HT-29 (cell line): ENCODE measurements at regions not wholly inside any gene's neighbourhood (a gene's known extent, or its start where the extent isn't known, plus 50 kb on each side); places are given as distances from the start of the nearest gene placed in this dataset.
"Not testable (repeated sequence)": the region's sequence is repeated elsewhere in the genome, so short reads cannot be mapped to it uniquely, and the experiment has no call there.

Experiments
- DNase-seq: peaks from one replicate; pipeline ENCODE4 v3.0.0-alpha.2; 2015; ENCODE audit warnings: low spot score

DNA sequence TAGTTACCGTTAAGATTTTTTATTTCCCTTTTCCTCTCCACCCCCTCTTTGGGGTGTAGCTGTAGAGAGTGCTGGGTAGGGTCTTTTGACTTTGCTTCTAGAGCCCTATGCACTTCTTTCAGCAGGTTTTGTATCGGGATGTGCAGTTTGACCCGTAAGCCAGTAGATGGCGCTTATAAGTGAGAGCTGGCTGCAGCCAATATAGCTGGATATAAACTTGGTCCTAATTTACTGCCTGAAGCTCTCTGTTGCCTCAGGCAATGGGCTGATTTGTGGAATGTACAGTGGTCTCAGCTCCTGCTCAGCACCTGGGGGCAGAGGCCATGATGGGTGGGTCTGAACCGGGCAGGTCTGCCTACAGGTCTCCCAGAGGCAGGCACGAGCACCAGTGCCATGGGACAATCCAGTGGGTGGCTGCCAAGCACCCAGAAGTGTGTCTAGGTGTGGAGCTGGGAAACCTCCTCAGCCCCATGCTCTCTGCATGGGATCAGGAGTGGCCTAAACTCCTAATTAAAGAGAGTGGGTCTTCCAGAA, 146.5 kb downstream of the SPANXN1 start:
- DNase-seq, result no peak

DNA sequence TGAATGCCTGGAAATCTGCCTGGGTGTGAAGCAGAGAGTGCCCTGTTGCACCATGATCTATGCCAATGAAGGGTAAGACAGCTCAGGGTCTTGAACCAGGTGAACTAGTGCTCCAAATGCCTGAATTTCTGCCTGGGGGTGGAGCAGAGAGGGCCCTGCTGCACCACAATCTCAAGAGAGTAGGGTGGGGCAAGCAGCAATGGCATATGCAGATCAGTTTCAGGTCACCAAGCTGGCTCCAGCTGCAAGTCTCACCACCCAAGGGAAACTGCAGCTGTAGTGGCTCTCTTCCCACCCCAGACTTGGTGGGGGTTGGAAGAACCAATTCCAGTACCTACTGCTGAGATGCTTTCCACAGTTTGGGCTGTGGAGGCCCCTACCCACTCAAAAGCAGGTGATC, 147.0 kb downstream of the SPANXN1 start:
- no peak for DNase-seq

DNA sequence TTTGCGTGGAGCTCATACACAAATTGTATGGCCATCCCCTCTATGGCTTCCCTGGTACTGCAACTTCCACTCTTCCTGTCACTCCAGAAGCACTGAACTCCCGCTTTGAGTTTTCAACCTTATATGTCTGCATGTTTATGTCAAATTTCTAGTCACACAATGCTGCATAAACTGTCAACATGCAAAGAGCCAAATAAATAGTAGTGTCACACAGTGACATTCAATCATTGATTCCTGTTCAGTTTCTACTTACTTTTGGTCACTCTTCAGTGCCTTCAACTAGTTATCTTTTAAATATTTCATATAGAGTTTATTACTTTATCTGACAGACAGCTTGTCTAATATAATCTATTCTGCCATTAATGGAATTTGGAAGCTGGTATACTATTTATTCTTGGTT, 149.3 kb downstream of the SPANXN1 start:
- DNase-seq, result no peak

DNA sequence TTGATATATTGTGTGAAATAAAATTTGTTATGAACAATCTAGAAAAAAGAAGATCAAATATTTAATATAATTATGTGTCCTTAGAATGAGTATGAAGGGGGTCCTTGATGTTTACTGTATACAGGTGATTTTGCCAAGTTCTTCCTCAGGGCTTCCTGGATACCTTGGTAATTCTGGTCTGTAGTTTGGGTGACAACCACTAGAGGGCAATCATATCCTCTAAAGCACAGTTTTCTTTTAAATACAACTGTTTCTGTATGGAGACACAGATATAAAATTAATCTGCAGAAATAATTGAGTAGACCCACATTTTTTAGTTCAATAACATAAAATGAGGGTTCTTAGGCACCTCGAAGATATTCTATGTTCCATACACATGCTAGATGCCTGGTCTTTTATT, 157.7 kb downstream of the SPANXN1 start:
- peak; percentile 71 for DNase-seq

DNA sequence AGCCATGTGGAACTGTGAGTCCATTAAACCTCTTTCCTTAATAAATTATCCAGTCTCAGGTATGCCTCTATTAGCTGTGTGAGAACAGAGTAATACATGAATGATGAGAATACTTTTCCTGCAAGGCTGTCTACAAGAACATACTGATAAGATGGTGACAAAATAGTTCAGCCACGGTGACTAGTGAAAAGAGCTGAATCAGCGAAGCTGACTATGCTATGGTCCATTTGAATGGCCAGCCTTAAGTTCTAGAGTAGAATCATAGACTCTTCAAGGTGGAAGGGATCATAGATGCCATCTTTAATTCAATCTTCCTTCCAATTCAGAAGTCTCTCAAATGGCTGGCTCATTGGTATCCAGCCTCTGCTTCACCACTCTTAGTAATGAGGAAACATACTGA, 163.3 kb downstream of the SPANXN1 start:
- DNase-seq, result no peak

DNA sequence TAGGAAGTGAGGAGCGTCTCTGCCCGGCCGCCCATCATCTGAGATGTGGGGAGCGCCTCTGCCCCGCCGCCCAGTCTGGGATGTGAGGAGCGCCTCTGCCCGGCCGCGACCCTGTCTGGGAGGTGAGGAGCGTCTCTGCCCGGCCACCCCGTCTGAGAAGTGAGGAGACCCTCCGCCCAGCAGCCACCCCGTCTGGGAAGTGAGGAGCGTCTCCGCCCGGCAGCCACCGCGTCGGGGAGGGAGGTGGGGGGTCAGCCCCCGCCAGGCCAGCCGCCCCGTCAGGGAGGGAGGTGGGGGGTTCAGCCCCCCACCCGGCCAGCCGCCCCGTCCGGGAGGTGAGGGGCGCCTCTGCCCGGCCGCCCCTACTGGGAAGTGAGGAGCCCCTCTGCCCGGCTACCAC, 188.9 kb downstream of the SPANXN1 start:
- not testable (repeated sequence) for DNase-seq

DNA sequence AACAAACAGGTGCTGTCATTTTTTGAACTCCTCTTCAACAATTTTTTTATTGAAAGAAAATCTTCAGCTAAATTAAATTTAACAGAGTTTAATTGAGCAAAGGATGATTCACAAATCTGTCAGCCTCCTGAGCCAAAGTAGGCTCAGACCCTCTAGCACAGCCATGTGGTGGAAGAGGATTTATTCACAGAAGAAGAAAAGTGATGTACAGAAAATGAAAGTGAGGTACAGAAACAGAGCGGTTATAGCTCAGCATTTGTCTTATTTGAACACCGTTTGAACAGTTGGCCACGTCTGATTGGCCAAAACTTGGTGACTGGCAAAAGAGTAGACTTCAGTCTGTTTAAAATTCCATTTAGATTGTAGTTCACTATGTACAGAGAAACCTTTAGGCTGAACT, 217.3 kb downstream of the SPANXN1 start:
- DNase-seq, result no peak

DNA sequence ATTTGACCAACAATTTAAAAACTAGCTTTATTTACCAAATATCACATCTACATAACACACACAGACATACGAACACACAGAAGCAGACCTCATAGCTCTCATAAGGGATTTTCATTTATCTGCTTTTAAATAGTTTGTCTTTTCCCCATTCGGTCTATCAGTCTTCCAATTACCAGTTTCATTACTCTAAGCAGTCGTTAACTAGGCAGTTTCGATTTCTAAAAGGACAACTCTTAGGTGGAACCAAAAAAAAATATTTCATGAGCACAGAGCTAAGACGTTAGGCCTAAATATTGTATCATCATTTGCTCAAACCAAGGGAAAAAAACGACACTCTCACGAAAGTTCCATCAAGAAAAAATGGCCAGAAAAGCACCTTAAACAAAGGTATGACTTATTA, 228.4 kb downstream of the SPANXN1 start:
- no peak for DNase-seq

DNA sequence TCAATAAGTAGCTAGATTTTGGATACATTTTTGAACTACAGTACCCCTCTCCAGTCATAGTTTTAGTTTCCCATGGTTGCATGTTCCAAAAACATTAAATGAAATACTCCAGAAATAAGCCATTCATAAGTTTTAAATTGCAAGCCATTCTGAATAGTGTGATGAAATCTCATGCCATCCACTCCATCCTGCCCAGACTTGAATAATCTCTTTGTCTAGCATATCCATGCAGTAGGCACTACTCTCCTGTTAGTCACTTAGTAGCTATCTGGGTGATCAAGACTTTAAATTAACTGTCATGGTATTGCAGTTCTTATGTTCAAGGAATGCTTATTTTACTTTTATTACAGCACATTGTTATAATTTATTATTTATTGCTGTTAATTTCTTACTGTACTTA, 237.4 kb downstream of the SPANXN1 start:
- no peak for DNase-seq

DNA sequence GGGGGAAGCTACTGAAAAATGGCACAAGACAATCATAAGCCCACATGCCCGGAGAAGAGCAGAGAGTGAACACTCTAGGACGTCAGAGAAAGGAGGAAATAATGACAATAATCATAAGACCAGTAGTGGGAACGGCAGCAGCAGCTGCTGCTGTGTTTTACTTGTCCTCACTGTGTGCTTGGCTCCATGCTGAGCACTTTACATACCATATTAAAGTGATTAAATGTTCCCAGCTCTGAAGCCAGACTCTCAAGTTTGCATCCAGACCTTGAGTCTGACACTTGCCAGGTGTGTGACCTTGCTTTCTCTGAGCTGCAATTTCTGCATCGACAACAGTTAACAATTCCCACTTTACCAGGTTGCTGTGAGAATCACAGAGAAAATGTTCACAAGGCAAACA, 255.4 kb downstream of the SPANXN1 start:
- no peak for DNase-seq

DNA sequence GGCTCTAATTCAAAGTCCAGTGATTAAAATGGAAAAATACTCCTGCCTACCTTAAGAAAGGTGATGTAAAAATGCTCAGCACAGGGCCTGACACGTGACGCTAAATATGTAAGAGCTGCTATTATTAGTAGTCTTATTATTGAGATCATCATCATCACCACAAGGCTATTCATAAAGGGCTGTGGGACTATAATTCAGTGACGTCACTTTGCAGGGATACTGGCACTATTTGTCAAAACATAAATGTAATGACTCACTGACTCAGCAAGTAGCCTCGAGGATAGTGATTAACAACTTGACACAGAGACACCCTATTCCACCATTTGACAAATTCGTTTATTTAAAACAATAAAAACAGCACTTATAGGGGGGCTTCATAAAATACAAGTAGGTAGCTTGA, 258.9 kb downstream of the SPANXN1 start:
- no peak for DNase-seq

DNA sequence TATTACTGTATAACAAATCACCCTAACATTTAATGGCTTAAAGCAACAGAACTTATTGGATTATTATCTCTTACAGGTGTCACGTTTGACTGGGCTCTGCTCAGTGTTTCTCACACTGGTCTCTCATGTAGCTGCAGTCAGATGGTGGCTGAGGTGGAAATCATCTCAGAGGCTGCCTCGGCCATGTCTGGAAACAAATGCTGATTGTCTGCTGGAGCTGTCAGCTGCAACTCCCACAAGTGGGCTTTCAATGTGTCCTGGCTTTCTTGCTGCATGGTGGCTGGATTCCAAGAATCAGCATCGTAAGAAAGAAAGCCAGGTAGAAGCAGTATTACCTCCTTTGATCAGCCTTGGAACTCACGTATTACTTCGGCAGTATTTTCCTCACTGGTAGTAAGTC, 277.6 kb downstream of the SPANXN1 start:
- DNase-seq, result no peak

DNA sequence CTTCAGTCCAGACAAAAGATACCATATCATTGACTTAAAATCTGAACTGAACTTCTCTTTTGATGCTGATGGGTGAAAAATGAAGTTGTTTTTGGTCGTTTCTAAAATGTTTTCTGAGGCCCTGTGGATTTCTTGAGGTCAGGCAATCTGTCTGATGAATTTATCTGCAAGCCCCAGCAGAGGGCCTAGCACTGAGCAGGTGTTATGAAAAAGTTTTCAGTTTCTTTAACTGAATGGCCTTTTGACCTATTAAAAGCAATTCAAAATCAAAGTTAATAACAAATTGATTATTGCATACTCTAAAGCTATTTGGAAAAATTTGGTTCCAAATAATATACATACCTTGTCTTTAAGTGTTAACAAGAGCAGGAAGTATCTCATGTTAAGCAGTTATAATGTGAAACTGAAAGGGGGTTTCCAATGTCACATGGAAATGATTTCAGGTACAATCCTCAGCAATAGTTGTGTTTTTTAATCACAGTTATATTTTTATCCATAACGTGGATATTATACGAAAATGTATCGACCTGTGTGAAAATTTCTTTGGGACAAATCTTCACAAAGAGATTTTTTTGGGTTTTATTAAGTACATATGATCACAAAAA, 285.0 kb downstream of the SPANXN1 start:
- no peak for DNase-seq

DNA sequence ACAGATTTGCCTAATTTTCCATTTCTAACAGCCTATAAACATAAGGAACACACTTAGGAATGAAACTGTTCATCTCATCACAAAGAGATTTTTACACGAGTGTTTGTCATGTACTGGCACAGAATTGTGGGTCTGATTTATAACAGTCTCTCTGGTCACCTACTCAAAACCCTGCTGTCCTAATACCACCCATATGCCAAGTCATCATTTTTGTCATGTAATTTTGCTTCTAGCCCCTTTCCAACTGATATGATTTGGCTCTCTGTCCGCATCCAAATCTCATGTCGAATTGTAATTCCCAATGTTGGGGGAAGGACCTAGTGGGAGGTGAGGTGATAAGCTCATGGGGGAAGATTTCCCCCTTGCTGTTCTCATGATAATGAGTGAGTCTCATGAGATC, 284.1 kb upstream of the SLITRK2 start:
- DNase-seq, result no peak

DNA sequence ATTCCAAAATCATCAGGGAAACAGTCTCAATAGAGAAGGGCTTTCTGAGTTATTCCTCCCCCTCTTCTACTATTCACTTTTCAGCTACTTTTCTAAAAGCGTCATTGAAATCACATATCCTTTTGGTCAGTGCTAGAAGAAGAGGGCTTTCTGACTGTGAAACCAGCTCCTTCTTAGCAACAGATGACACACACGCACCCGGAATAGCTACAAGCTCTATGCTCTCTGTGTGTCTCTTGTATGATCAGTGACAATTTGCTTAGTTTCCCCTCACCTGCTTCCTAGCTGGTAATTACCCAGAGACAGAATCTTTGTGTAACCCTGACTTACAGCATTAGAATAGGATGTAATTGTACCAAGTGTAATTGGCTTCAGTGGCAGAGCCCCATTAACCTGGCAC, 268.1 kb upstream of the SLITRK2 start:
- DNase-seq, result no peak

DNA sequence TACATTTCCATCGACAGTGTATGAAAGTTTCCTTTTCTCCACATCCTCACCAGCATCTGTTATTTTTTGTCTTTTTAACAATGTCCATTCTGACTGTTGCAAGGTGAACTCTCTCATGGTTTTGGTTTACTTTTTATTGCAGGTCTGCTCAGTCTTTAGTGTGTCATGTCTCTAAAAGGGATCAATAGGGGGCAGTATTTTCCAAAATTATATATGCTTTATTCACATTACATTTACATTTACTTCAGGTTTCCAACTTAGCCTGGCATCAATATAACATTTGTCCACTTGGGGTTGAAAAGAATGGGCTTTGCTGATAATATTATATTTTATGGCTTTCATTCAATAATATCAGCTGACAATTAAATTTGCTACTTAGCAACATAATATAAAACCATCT, 265.0 kb upstream of the SLITRK2 start:
- DNase-seq, result peak; percentile 7

DNA sequence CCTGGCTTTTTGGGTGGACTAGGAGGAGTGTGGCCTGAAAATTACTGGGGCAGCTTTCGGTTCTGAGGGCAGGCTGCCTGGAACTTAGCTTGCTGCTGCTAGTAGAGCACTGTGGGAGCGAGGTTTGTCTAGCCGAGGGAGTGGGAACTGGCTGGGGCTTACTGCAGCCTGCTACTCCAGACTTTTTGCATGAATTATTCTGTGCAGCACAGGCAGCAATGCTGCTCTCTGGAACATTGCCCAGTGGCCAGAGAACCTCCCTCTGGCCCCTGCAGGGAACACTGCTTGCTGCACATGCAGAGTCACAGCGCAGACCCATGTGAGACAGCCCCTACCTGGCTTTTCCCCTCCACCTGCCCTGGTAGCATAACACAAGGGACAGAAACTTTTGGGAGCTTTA, 263.9 kb upstream of the SLITRK2 start:
- DNase-seq, result no peak

DNA sequence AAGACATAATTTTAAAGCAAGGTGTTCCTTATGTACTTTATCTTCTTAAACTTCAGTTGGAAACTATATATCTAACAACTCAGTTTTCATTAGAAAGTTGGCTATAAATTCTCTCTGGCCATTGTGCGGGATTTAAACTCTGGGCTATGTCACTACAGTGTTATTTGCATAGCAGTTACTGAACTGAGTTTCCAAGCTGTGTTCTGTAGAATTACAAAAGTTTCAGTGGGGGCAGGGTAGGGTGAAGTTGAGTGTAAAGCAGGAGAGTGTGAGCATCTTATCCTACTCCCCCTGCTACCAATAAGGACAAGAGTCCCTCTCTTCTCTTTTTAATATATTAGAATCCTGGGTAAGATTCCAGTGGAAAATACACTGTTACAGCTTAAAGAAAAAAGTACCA, 254.5 kb upstream of the SLITRK2 start:
- DNase-seq, result no peak

DNA sequence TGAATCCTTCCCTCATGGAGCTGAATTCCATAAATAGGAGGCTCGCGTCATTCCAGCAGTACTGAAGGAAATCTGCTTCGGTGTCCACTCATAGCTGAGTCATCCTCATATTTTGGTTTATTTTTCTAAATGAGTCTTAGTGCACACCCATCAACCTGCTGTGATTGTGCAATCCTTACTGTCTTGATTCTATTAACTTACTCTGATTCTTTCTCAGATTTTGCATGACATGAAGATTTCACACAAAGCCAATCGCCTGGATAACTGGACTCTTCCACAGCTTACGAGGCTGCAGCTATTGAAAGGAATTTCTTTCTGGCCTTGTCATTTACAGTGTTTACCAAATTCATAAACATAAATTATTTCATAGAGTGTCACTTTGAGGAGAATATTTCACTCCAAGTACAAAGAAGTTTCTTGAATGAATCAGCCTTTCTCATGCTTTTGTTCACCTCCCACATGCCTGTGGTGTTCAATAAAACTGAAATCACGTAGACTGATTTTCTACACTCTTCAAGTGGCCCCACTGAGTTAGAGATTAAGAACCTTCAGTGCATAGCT, 207.6 kb upstream of the SLITRK2 start:
- DNase-seq, result no peak

DNA sequence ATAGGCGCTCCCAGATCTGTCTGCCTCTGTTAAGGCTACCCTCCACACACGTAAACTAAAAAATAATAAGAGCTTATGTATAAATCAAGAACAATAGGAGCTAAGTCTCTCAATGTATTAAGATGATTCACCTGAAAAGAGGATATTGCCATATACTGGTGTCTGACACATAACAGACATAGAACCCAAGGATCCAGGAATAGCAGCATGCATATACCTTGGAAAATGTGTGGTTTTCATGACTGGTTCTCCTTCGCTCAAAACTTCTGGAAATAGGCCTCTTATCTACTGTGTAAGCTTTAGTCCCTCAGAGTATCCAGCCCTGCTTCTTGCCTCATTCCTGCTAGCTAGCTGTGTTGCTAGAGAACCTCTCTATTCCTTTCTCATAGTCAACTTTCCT, 203.7 kb upstream of the SLITRK2 start:
- no peak for DNase-seq

DNA sequence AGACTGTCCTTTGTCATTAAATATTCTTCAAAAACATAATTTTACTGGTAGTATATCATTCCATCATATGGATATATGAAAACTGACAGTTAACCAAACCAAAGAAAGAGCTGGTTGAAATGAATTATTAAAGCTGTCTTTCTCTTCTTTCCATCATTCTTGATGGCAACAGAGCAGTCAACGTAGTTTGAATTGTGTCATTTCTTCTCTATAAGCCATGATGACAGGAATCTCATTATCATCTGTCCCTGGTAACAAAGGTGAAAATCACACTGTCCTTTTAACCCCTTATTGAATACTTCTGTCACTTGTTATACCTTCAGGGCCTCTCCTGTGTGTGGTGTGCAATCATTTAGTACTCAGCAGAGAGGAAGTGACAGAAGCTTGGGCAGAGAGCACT, 197.0 kb upstream of the SLITRK2 start:
- DNase-seq, result no peak

DNA sequence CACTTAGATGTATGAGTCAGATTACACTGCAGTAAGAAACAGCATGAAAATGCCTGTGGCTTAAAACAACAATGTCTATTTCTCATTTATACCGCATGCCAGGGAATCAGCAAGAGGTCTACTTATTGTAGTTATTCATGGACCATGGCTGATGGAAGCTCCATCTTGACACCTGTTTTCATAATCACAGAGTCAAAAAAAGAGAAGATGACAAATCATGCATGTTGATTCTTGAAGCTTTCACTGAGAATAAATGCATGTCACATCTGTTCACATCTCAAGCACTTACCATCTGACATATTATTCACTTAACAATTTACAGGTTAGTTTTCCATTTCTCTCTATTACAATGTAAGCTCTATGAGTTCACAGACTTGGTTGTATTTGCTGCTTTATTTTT, 194.2 kb upstream of the SLITRK2 start:
- DNase-seq, result no peak

DNA sequence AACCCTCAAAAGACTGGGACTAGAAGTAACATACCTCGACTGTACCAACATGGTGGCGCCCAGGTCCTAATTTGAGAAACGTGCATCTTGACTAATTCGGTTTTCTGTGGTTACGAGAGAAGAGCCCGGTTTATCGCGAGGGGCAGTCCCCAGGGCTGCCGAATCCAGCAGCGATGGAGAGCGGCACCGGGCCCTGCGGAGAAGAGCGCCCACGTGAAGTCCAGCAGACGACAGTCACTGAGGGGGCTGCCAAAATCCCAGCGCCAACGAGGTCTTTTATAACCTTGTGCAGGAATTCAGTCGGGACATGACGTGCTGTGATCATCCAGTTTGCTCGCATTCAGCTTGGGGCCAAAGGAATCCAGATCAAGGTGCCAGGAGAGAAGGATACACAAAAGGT, 187.5 kb upstream of the SLITRK2 start:
- DNase-seq, result no peak
